A204.1 (cell line): ENCODE measurements at regions not wholly inside any gene's neighbourhood (a gene's known extent, or its start where the extent isn't known, plus 50 kb on each side); places are given as distances from the start of the nearest gene placed in this dataset.
"Not testable (repeated sequence)": the region's sequence is repeated elsewhere in the genome, so short reads cannot be mapped to it uniquely, and the experiment has no call there.

ENCODE experiments used
- FAIRE-seq: peaks from 2 replicates; lab custom pipeline; 2012; peaks lifted over from hg19 to GRCh38; lab: Jason Lieb, UNC

DNA sequence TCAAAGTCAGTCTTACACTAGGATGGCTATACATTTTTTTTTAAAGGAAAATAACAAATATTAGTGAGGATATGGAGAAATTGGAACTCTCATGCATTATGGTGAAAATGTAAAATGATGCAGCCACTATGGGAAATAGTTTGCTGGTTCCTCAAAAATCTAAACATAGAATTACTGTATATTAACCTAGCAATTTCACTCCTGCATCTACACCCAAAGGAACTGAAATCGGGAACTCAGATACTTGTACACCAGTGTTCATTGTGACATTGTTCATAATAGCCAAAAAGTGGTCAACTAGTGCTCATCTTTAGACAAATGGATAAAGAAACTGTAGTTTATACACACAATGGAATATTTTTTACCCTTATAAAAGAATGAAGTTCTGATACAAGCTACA lies 110.7 kb downstream of the UTRN start:
- FAIRE-seq, result no peak

DNA sequence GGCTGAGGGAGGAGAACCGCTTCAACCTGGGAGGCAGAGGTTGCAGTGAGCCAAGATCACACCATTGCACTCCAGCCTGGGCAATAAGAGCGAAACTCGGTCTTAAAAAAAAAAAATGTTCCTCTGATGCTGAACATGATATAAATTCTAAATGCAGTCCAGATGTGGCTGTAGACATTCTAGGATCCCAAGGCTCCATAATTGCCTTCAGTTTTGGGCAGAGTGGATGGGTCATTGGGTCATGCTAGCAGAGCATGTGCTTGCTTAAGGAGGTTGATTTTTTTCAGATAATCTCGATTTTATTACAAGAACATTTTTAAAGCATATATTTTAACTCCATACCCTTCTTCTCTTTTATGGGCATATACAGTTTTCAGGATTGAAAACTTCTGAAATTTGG lies 112.0 kb downstream of the UTRN start:
- FAIRE-seq, result no peak

DNA sequence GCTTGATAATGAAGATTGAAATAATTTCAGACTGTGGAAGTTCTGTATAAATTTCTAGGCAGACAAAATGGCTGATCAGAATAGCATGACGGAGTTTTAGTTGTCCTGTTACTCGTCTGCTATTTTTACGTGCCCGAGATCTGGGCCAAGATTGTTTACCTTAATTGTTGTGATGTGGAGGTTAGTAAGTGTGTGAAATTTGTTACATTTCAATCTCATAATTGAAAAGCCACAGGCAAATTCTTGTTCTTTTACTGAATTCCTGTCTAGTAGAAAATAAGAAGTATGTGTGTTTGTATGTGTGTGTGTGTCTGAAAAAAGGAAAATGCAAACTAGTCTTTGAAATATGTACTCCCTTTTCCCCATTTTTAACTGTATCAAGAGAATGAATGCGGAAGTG lies 115.2 kb downstream of the UTRN start:
- FAIRE-seq, result no peak

DNA sequence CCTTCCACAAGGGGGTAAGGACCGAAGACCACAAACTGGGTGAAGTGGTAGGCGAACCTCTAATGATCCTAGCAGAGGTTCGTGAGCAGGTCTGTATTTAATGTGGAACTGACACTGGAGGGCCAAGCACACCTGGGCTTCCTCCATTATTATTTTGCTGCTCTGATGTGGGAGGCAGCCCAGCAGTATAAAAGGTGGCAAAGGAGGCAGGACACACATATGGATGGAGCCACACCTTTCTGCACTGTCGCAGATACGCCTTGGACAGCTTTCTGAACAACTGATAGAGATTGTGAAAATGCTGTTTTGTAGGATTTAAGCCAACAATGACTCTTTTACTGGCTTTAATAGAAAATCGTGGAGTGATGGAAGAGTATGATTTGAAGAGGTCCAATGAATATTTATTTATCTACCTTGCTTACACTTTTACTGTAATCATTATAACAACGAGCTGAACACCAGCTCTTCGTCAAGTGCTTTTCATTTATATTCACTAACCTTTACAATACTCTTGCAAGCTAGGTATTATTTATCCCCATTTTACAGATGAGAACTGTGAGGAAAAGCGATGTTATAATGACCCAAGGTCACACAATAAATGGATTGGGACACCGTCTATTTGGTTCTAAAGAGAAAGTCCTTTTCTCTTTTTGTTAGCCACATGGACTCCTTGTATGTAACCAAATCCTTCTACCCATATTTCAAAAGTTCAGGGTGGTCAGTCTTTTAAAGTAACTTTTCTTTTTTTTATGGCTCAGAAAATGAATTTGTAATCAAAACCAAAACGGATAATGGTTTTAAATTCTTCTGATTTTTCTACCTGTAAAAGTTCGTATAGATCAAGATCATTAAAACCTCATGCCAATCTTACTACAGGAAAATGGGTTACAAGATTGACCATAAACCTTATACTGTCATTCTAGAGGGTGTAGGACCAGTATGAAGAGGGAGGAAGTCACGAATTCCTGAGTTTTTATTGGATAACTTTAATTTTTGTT lies 116.9 kb downstream of the UTRN start:
- no peak for FAIRE-seq

DNA sequence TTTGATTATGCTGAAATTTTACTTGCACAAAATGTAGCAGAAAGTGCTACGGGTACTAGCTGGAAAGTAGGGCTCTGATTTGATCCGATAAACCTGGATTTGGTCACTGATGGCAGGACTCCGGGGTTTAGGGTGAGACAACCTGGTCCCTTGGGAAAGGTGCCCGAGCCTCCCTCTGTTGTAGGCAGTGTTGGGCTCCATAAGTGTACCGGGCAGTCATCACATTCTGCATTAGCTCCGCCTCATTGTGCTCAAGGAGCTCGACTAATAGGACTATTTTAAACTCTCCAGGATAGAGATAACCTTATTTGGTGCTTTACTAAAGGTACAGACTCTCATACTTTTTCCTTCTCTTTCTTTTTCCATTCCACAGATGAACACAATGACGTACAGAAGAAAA lies 117.6 kb downstream of the UTRN start:
- no peak for FAIRE-seq

DNA sequence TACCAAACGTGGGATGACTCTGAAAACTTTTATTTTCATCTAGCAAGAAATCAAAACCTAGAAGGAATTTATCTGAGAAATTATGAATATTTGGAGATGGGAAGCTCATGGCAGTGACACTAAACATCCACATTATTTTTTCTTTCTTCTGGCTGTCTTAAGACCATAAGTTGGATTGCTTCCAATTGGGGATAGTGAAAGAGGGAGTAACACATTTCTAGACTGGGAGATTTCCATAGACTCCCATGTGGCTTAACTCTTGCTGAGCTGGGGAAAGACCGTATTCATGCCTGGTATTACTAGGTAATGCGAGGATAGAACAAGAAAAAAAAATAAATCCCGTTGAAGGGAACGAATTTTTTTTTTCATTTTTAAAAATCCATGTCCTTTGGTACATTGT lies 120.0 kb downstream of the UTRN start:
- FAIRE-seq, result no peak

DNA sequence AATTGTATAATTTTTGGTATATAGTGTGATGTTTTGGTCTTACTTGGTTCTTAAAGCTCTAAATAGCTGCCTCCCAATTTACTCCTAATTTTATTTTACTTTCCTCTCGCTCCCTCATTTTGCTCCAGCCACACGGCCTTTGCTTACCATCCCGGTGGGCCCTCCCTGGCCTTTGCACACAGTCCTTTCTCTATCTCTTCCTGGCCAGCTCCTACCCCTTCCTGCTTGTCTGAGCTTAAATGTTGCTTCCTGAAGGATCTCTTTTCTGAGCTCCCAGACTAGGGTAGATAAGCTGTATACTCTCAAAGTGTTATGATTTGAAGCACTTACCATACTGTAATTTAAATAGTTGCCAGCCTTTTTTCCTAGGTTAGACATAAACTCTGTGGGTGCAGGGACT lies 121.7 kb downstream of the UTRN start:
- FAIRE-seq, result no peak

DNA sequence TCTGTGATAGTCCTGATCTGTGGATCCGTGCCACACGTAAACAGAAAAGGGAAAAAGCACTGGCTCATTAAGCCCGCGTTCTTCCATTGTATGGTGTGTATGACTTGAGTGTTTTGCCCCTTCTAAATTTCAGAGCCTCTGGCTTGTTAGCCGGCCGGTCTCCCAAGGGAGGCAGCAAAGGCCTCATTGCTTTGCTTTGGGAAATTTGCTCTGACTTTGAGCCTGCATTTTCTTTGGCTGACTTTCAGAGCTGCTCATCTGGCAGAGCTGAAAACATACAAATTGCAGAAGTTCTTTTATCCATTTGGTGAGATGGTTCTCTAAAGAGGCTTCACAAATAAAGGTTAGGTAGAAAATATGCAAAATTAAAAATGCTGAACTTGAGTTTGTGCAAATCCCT lies 123.0 kb downstream of the UTRN start:
- FAIRE-seq, result no peak

DNA sequence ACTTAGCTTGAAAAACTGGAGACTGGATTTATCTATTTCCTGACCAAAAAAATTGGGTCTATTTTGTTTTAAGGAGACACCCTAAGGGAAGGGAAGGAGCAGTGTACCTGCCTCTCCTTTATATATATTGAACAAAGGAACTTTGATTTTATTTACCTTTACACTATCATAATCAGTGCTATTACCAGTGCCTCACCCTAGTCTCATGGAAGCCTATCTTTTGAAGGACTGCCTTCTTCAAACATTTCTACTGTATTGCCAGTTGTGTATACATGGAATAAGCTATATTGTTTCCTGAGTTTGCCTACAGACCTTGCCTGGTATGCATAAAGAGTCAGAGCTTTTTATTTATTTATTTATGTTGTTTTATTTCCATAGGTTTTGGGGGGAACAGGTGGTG lies 124.9 kb downstream of the UTRN start:
- no peak for FAIRE-seq

DNA sequence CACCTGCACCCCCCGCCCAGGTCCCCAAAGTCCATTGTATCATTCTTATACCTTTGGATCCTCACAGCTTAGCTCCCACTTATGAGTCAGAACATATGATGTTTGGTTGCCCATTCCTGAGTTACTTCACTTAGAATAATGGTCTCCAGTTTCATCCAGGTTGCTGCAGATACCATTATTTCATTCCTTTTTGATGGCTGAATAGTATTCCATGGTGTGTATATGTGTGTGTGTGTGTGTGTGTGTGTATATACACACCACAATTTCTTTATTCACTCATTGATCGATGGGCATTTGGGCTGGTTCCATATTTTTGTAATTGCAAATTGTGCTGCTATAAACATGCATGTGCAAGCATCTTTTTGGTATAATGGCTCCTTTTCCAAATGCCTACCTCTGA lies 125.4 kb downstream of the UTRN start:
- not testable (repeated sequence) for FAIRE-seq

DNA sequence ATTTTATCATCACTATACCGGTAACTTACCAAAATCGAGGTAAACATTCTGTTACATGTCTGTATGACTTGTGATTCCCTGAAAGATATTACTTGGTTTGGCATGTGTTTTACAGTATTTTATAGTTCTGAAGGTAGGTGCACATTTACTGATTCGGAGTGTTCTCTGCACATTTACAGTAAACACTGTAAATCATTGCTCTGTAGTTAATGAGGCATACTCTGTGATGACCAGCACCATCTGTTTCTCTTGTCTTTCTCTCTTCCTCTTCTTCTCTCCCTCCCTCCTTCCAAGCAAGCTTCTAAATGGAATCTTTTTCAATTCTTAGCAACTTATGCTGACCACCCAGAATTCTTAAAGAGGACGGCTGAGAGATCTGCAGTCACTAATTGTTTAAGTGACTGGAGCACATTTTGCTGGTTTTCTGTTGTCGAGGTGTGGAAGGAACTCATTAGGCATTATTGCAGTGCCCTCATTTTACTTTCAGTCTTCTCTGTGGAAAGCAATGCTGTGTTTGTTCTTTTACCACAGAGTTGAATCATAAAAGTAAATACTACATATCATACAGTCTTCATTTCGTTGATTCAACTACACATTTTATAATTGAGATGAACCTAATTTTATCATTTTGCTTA lies 126.5 kb downstream of the UTRN start:
- FAIRE-seq, result no peak

DNA sequence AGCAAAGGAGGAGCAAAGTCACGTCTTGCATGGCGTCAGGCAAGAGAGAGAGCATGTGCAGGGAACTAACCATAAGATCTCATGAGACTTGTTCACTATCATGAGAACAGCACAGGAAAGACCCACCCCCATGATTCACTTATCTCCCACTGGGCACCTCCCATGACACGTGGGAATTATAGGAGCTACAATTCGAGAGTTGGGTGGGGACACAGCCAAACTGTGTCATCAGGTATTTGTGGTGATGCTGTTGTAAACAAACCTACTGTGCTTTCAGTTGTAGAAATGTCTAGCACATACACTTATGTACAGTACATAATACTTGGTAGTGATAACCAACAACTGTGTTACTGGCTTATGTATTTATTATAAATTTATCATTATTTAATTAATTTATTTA lies 128.3 kb downstream of the UTRN start:
- FAIRE-seq, result no peak

DNA sequence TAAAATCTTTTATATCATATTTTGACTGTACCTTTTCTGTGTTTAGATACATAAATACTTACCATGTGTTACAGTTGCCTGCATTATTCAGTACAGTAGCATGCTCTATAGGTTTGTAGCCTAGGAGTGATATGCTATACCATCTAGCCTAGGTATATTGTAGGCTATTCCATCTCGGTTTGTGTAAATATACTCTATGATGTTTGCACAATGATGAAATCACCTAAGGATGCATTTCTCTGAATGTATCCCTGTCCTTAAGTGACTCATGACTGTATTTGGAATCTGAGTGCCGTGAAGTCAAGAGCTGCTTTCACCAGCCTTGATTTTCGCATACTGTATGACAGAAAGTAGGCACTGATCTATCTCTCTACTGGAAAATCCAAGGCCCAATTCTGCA lies 129.9 kb downstream of the UTRN start:
- no peak for FAIRE-seq

DNA sequence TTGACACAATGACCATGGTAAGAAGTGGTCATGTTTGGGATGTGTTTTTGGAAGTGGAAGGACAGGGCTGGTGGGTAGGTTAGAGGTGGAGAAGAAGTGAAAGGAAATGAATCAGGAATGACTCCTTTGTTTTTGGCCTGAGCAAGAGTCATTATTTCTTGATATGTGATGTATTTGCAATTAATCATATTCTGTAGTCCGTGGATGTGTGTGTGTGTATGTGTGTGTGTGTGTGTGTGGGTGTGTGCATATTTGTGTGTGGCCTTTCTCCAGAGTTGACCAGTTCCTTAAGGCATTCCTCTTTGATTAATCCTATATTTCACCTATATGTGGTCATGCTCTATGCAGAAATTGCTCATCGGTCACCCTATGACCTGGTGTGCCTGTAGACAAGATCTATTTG lies 130.7 kb downstream of the UTRN start:
- FAIRE-seq, result no peak

DNA sequence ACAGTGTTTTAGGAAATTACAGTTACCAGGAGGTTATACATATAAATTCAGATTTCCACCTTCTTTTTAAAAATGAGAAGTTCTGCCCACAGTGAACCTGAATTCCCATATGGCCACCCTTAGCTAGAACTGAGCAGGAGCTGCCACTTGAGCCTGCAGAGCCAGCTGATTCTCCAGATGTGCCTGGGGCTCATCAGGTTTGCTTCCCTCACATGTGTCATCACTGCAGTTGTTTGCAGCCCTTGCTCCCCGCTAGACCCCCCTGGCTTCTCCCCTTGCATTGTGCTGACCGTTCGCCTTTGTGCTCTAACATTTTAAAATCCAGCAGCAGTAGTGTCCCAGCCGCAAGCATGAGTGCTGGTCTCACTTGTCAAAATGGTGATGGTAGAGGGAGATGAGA lies 131.1 kb downstream of the UTRN start:
- FAIRE-seq, result no peak

DNA sequence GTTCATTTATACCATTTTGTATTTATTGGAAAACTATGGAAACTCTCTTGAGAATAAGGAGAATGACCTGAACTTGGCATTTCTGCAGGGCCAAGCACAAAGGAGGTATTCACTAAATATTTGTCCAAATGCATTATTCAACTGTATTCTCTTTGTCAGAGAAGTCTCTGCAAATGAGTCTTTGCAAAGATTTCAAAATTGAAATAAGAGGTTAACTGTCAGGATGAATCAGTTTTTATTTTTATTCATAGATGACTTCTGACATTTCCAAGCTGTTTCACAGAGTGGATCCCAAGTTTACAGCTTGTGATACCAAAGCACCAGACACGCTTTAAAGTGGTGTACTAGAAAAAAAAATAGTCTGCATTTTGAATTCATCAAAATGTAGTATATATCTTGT lies 131.6 kb downstream of the UTRN start:
- FAIRE-seq, result no peak

DNA sequence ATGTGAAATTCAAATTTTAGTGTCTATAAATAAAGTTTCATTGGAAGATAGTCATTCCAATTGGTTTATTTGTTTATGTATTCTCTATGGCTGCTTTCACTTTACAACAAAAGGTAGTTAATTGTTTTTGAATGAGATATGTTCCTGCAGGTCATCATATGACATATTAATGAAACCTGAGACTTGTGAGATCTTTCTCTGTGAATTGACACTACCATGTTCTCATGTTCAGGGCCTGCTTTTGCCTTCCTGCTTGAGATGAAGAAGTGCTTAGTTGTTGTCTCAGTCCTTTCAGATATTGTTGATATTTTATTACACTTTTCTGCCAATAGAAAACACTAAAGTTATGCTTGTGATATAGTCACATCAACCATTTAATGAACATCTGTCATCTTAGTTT lies 132.5 kb downstream of the UTRN start:
- no peak for FAIRE-seq

DNA sequence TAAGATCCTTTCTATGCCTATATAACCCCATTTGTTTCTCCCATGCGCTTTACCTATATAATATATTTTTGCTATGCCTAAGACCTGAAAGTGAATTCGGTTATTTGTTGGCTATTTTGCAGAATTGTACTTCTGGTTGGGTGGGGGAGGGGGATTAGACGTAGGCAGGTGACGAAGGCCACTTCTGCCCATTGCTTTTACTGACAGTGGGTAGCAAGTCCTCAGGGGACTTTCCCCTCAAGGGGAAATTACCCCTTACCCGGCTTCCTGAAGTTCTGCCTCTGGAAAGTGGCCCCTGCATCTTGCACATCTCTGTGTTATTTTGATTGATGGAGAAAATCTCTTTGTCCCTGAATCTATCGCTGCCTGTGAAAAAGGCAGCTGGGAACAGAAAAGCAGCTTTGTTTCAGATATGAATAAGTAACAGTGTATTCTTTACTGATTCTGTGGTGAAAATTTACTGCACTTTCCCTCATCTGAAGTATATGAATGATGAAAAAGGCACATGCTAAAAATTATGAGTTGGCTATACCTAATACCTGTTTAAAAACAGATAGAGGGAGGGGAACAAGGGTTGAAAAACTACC lies 133.9 kb downstream of the UTRN start:
- FAIRE-seq, result no peak

DNA sequence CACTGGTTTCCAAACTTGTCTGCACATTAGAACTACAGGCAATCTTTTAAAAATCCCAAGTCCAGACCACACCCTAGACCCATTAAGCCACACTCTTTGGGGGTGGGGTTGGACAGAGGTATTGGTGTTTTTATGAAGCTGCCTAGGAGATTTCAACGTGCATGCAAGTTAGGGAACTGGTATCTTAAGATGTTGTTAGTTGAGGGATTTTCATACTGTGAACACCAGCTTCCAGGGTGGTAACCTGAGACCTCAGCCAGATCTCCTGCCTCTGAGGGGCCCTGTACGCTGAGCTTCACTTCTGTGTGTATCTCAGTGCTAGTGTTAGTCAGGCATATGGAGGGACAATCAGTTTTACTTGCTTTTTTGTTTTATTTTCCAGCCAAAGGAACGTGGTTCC lies 138.0 kb downstream of the UTRN start:
- no peak for FAIRE-seq

DNA sequence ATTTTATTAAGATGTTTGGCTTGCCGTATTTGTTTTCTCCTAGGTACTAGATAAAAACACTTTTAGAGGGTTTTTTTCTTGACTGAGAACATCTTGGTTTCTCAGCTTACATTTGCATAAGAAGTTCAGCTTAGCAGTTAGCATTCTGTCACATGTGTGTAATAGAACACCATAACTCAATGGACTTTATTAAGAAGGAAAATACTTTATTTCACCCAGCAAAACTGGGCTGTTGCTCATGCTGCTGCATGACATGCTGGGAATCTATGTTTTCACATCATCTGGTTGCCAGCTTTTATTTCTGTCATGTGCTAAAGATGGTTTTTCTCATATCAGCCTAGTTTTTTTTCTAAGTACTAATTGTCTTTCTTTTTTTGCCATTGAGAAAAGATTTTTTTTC lies 144.6 kb downstream of the UTRN start:
- FAIRE-seq, result no peak

DNA sequence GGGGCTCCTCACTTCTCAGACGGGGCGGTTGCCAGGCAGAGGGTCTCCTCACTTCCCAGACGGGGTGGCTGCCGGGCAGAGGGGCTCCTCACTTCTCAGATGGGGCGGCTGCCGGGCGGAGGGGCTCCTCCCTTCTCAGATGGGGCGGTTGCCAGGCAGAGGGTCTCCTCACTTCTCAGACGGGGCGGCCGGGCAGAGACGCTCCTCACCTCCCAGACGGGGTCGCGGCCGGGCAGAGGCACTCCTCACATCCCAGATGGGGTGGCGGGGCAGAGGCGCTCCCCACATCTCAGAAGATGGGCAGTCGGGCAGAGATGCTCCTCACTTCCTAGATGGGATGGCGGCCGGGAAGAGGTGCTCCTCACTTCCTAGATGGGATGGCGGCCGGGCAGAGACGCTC lies 148.3 kb downstream of the UTRN start:
- not testable (repeated sequence) for FAIRE-seq

DNA sequence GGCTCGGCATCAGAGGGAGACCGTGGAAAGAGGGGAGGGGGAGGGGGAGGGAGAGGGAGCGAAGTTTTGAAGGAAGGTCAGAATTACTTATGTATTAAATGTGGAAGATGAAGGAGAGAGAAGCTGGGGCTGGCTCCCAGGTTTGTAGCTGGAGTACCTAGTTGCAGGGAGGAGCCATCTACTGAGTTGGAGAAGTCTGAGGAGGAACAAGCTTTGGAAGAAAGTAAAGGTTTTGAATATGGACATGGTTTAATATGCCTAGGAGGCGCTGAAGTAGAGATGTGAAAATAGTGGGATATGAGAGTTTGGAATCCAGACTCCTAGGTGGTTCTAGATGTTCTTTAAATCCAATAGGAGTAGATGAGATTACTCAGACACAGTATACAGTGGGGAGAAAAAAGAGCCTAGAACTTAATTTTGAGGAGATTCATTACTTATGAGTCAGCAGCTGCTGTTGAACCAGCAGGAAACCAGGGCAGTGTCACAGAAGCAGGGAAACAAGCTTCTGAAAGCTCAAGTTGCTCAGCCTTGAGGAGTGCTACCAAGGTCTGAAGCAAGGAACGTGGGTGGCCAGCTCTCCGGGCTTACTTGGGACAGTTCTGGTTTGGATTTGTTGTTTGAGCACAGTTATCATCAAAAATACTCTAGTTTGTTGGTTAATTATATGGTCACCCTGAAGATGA lies 149.3 kb downstream of the UTRN start:
- FAIRE-seq, result no peak
